Cardiac muscle cell (in vitro differentiated cells and primary cell): ENCODE measurements at regions not wholly inside any gene's neighbourhood (a gene's known extent, or its start where the extent isn't known, plus 50 kb on each side); places are given as distances from the start of the nearest gene placed in this dataset.

ENCODE experiments used
- DNase-seq, 2 donors: peaks; one replicate each; pipeline versions ENCODE4 v3.0.0 to v3.0.0-alpha.2; 2010 to 2017; ENCODE audit warnings: low read depth in 1 of 2, low spot score in 1 of 2
- H3K27ac ChIP-seq: fragments of 200-600 bp; sonication (generic); 2 replicates; pipeline ENCODE4 v1.5.1; 2016
- H3K27me3 ChIP-seq: fragments of 200-600 bp; sonication (generic); 2 replicates; pipeline ENCODE4 v1.6.0; 2016; ENCODE audit warnings: control low read depth
- H3K36me3 ChIP-seq: fragments of 200-600 bp; sonication (generic); 2 replicates; pipeline ENCODE4 v1.5.1; 2016; ENCODE audit warnings: control low read depth
- H3K4me1 ChIP-seq: fragments of 200-600 bp; sonication (generic); 2 replicates; pipeline ENCODE4 v1.8.1; 2017; ENCODE audit warnings: low read depth, mild to moderate bottlenecking, mixed run types
- H3K4me3 ChIP-seq: fragments of 200-600 bp; sonication (generic); 2 replicates; pipeline ENCODE4 v1.5.1; 2016; ENCODE audit warnings: mild to moderate bottlenecking
- H3K9me3 ChIP-seq: fragments of 200-600 bp; sonication (generic); 2 replicates; pipeline ENCODE4 v1.5.1; 2017; ENCODE audit warnings: low read depth, mild to moderate bottlenecking, control low read depth
- CTCF ChIP-seq: IDR thresholded peaks from 2 replicates; pipeline ENCODE4 v1.5.1; 2012; ENCODE audit warnings: low read depth, mild to moderate bottlenecking, low read length

DNA sequence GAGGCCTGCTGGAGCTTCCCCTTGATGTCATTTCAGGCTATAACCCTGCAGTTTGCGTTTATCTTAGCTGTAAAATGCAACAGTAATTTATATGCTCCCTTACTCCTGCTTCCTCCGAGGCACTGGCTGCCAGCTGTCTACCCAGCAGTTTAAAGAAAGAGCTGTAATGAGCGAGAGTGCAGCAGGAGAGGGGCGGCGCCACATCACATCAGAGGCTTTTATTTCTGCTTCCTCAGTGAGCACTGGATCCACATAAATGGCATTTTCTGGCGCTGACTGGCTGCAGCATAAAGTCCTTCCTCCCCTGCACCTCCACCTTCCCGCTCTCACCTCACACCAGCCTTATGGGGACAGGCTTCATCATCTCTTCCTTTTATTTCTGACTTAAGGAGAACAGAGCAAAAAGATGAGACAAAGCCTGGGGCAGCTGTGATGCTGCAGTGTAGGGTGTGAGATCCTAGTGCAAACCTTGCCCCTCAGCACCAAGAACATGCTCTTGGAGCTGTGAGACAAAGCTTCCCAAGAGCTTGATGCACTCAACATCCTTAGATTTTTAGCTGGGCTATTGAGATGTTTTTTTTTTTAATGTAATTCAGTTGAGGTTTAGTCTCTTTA, 829.6 kb upstream of the ZNF608 start:
- Histone ChIP-seq H3K27ac (no peak overlapping the region), H3K9me3 (no peaks in the 10 kb centered on the region), H3K4me1 (peaks cover 41% of the 10 kb centered on the region), H3K4me3 (no peak overlapping the region), H3K27me3 (no peaks in the 10 kb centered on the region), H3K36me3 (no peaks in the 10 kb centered on the region)
- no peak for TF ChIP-seq CTCF
- peak in 1 of 2 donors; percentile 42 for DNase-seq

GRCh38 chr5:125576822-125577221, 830.4 kb upstream of the ZNF608 start:
- no peak for DNase-seq
- H3K27ac ChIP-seq, result no peak overlapping the region
- no peak overlapping the region for H3K4me3 ChIP-seq
- no peak for TF ChIP-seq CTCF
- H3K9me3 ChIP-seq, result no peaks in the 10 kb centered on the region
- H3K36me3 ChIP-seq, result no peaks in the 10 kb centered on the region
- H3K4me1 ChIP-seq, result peaks cover 41% of the 10 kb centered on the region
- no peaks in the 10 kb centered on the region for H3K27me3 ChIP-seq

DNA sequence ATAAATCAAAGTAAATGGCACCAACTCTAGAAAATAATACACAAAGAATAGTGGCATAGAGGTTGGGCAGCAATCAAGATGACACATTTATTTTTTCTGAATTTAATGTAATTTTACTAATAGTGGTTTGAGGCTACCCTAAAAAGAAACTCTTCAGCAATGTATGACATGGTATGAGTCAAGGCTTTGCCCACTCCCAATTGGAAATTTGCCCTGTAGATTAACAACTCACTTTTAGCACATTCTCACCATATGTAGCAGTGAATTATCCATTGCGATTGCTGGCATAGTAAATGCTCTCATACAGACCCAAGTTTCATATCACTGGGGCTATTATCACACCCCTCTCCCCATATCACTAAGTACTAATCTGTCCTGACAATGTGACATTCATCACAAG, 832.1 kb upstream of the ZNF608 start:
- DNase-seq, result no peak
- no peaks in the 10 kb centered on the region for H3K27me3 ChIP-seq
- no peaks in the 10 kb centered on the region for H3K36me3 ChIP-seq
- TF ChIP-seq CTCF, result no peak
- no peak overlapping the region for H3K27ac ChIP-seq
- H3K4me1 ChIP-seq, result peaks cover 33% of the 10 kb centered on the region
- H3K9me3 ChIP-seq, result no peaks in the 10 kb centered on the region
- no peak overlapping the region for H3K4me3 ChIP-seq

GRCh38 chr5:125579182-125579581, 832.7 kb upstream of the ZNF608 start:
- Histone ChIP-seq H3K4me1 (peaks cover 27% of the 10 kb centered on the region), H3K4me3 (no peak overlapping the region), H3K27me3 (no peaks in the 10 kb centered on the region), H3K9me3 (no peaks in the 10 kb centered on the region), H3K27ac (no peak overlapping the region), H3K36me3 (no peaks in the 10 kb centered on the region)
- no peak for TF ChIP-seq CTCF
- no peak for DNase-seq

- Histone ChIP-seq H3K27ac (no peak overlapping the region), H3K4me1 (peaks cover 7% of the 10 kb centered on the region), H3K27me3 (no peaks in the 10 kb centered on the region), H3K36me3 (no peaks in the 10 kb centered on the region), H3K9me3 (no peaks in the 10 kb centered on the region), H3K4me3 (no peak overlapping the region)
- no peak for TF ChIP-seq CTCF
- DNase-seq, result no peak
These were observed 834.9 kb upstream of the ZNF608 start for GRCh38 chr5:125581311-125581710.
